GM12878 (cell line): ENCODE measurements at regions not wholly inside any gene's neighbourhood (a gene's known extent, or its start where the extent isn't known, plus 50 kb on each side); places are given as distances from the start of the nearest gene placed in this dataset.
A peak's percentile ranks its signal among the peaks of the same experiment; 100 is the strongest.

ENCODE experiments used
- BACH1 ChIP-seq: fragments of 450-650 bp; IDR thresholded peaks from 2 replicates; pipeline ENCODE4 v1.6.1; 2017; ENCODE audit warnings: mild to moderate bottlenecking, borderline replicate concordance
- CHD2 ChIP-seq: IDR thresholded peaks from 2 replicates; pipeline ENCODE4 v1.6.1; 2011; ENCODE audit warnings: low read depth, low read length, improper control_type of control experiment, borderline replicate concordance
- CUX1 ChIP-seq: IDR thresholded peaks from 2 replicates; pipeline ENCODE4 v1.6.1; 2012; ENCODE audit warnings: improper control_type of control experiment, low read depth, low read length; ENCODE audit not compliant: insufficient replicate concordance
- EP300 ChIP-seq, 2 experiments: fragments of 150-350 bp in 1 of 2; IDR thresholded peaks; 2 replicates each; pipeline ENCODE4 v1.6.1; 2011 to 2012; ENCODE audit warnings: low read depth in 2 of 2, low read length in 2 of 2, borderline replicate concordance in 1 of 2, improper control_type of control experiment in 1 of 2, inconsistent platforms in 1 of 2; ENCODE audit not compliant: control insufficient read depth in 1 of 2
- HDAC2 ChIP-seq: fragments of 200-600 bp; sonication (generic); IDR thresholded peaks from 2 replicates; pipeline ENCODE4 v1.6.1; 2017
- JUND ChIP-seq: IDR thresholded peaks from 2 replicates; pipeline ENCODE4 v1.6.1; 2012; ENCODE audit warnings: low read depth, mild to moderate bottlenecking, low read length, improper control_type of control experiment, moderate library complexity
- MAX ChIP-seq: IDR thresholded peaks from 2 replicates; pipeline ENCODE4 v1.6.1; 2012; ENCODE audit warnings: low read depth, low read length, improper control_type of control experiment
- MEF2A ChIP-seq: IDR thresholded peaks from 2 replicates; pipeline ENCODE4 v1.6.1; 2011; ENCODE audit warnings: low read depth, mild to moderate bottlenecking, low read length, moderate library complexity; ENCODE audit not compliant: insufficient read depth
- MEF2B ChIP-seq: fragments of 450-650 bp; IDR thresholded peaks from 2 replicates; pipeline ENCODE4 v1.6.1; 2018; ENCODE audit warnings: mild to moderate bottlenecking, moderate library complexity; ENCODE audit not compliant: partially characterized antibody, poor library complexity, severe bottlenecking
- MYC ChIP-seq: IDR thresholded peaks from 2 replicates; pipeline ENCODE4 v1.6.1; 2011; ENCODE audit warnings: mild to moderate bottlenecking, low read length, moderate library complexity, inconsistent platforms; ENCODE audit not compliant: insufficient read depth, insufficient replicate concordance, insufficient read length, severe bottlenecking
- NFYB ChIP-seq: IDR thresholded peaks from 2 replicates; pipeline ENCODE4 v1.6.1; 2011; ENCODE audit warnings: low read depth, mild to moderate bottlenecking, low read length, improper control_type of control experiment, moderate library complexity; ENCODE audit not compliant: insufficient read depth
- PAX5 ChIP-seq: IDR thresholded peaks from 2 replicates; pipeline ENCODE4 v1.6.1; 2011; ENCODE audit warnings: low read depth, low read length, borderline replicate concordance
- POLR2A ChIP-seq: IDR thresholded peaks from 2 replicates; pipeline ENCODE4 v1.6.1; 2011; ENCODE audit warnings: low read depth, mild to moderate bottlenecking, low read length
- SIN3A ChIP-seq: IDR thresholded peaks from 2 replicates; pipeline ENCODE4 v1.6.1; 2012; ENCODE audit warnings: low read depth, low read length, improper control_type of control experiment
- SUPT20H ChIP-seq: IDR thresholded peaks from 2 replicates; pipeline ENCODE4 v1.6.1; 2011; ENCODE audit warnings: low read depth, mild to moderate bottlenecking, low read length, moderate library complexity, borderline replicate concordance; ENCODE audit not compliant: control insufficient read depth
- ZBED1 ChIP-seq: IDR thresholded peaks from 2 replicates; pipeline ENCODE4 v1.6.1; 2016; ENCODE audit warnings: borderline replicate concordance
- ZBTB33 ChIP-seq: fragments of 450-650 bp; IDR thresholded peaks from 2 replicates; pipeline ENCODE4 v1.6.1; 2017; ENCODE audit warnings: mild to moderate bottlenecking
- ZNF274 ChIP-seq: IDR thresholded peaks from one replicate; pipeline ENCODE4 v1.8.0; 2011; ENCODE audit not compliant: insufficient read length, insufficient read depth

- TF ChIP-seq EP300 (IDR thresholded peaks at IDR 0.05; ENCODE audit: borderline replicate concordance in 1 of 2, control insufficient read depth in 1 of 2, low read depth in 2 of 2, low read length in 2 of 2) (peak in 1 of 2 experiments; percentile 41; a peak in 2 of 4 replicates), CUX1 (no peak), MEF2A (no peak; the same call in 1 of the 2 replicates), ZBED1 (no peak), CHD2 (no peak), SIN3A (no peak), NFYB (no peak), MAX (no peak), ZBTB33 (no peak), JUND (no peak), ZNF274 (no peak), MEF2B (peak; percentile 64), SUPT20H (no peak), POLR2A (no peak), PAX5 (peak; percentile 45; the same call in 1 of the 2 replicates), MYC (no peak), BACH1 (no peak), HDAC2 (no peak)
These were observed 68.9 kb upstream of the ADO start (continued) for GRCh38 chr10:62735464-62736167.
